Liver (tissue), 8 donors: ENCODE measurements at regions not wholly inside any gene's neighbourhood (a gene's known extent, or its start where the extent isn't known, plus 50 kb on each side); places are given as distances from the start of the nearest gene placed in this dataset.

Experiments
- DNase-seq: peaks from one replicate; pipeline ENCODE4 v3.0.0-alpha.2; 2017; ENCODE audit warnings: low spot score
- H3K27ac ChIP-seq, 2 donors: one replicate each; pipeline ENCODE4 v1.7.0; 2013; ENCODE audit warnings: inconsistent platforms in 2 of 2, low read length in 2 of 2, control low read depth in 1 of 2, low read depth in 1 of 2, mild to moderate bottlenecking in 1 of 2
- H3K27me3 ChIP-seq, 4 donors: one replicate each; pipeline versions ENCODE4 v1.6.1 to v1.7.0; 2013; ENCODE audit warnings: low read length in 3 of 4, inconsistent platforms in 1 of 4, mild to moderate bottlenecking in 1 of 4, moderate library complexity in 1 of 4; ENCODE audit not compliant: control insufficient read depth in 4 of 4, insufficient read depth in 4 of 4
- H3K36me3 ChIP-seq, 4 donors: one replicate each; pipeline versions ENCODE4 v1.6.1 to v1.7.0; 2013; ENCODE audit warnings: low read length in 3 of 4, mild to moderate bottlenecking in 3 of 4, low read depth in 1 of 4, moderate library complexity in 1 of 4; ENCODE audit not compliant: control insufficient read depth in 4 of 4, insufficient read depth in 3 of 4
- H3K4me1 ChIP-seq, 4 donors: one replicate each; pipeline versions ENCODE4 v1.6.1 to v1.7.0; 2013; ENCODE audit warnings: low read length in 3 of 4, mild to moderate bottlenecking in 3 of 4, moderate library complexity in 1 of 4; ENCODE audit not compliant: control insufficient read depth in 4 of 4, insufficient read depth in 4 of 4
- H3K4me3 ChIP-seq, 3 donors: one replicate each; pipeline versions ENCODE4 v1.6.1 to v1.7.0; 2013; ENCODE audit warnings: low read length in 3 of 3, control low read depth in 1 of 3, low read depth in 1 of 3, mild to moderate bottlenecking in 1 of 3
- H3K9ac ChIP-seq, 2 donors: one replicate each; pipeline ENCODE4 v1.7.0; 2013; ENCODE audit warnings: low read length in 2 of 2, mild to moderate bottlenecking in 2 of 2, moderate library complexity in 2 of 2, control low read depth in 1 of 2, low read depth in 1 of 2
- H3K9me3 ChIP-seq, 4 donors: one replicate each; pipeline versions ENCODE4 v1.6.1 to v1.7.0; 2013; ENCODE audit warnings: low read length in 3 of 4; ENCODE audit not compliant: control insufficient read depth in 4 of 4
- CTCF ChIP-seq: fragments of 150-350 bp; IDR thresholded peaks from 2 replicates; pipeline ENCODE4 v1.5.1; 2017; ENCODE audit warnings: improper control_type of control experiment, low read depth, low read length; ENCODE audit not compliant: missing input control
- EGR1 ChIP-seq, 2 donors: IDR thresholded peaks; 2 replicates each; pipeline ENCODE4 v1.6.1; 2016 to 2018; ENCODE audit warnings: antibody characterized with exemption in 2 of 2, low read depth in 2 of 2
- FOXA1 ChIP-seq: IDR thresholded peaks from 2 replicates; pipeline ENCODE4 v1.6.1; 2016; ENCODE audit warnings: antibody characterized with exemption
- FOXA2 ChIP-seq: IDR thresholded peaks from 2 replicates; pipeline ENCODE4 v1.6.1; 2016; ENCODE audit warnings: antibody characterized with exemption
- GABPA ChIP-seq, 2 donors: IDR thresholded peaks in 1 of 2; conservative IDR thresholded peaks in 1 of 2; 2 replicates each; pipeline ENCODE4 v1.6.1; 2016; ENCODE audit warnings: antibody characterized with exemption in 2 of 2, mild to moderate bottlenecking in 1 of 2, moderate library complexity in 1 of 2
- HNF4A ChIP-seq, 2 donors: conservative IDR thresholded peaks; 2 replicates each; pipeline ENCODE4 v1.6.1; 2016; ENCODE audit warnings: antibody characterized with exemption in 2 of 2, mild to moderate bottlenecking in 2 of 2
- HNF4G ChIP-seq: IDR thresholded peaks from 2 replicates; pipeline ENCODE4 v1.6.1; 2016; ENCODE audit warnings: antibody characterized with exemption
- NR2F2 ChIP-seq: IDR thresholded peaks from 2 replicates; pipeline ENCODE4 v1.6.1; 2016; ENCODE audit warnings: antibody characterized with exemption
- RAD21 ChIP-seq, 2 donors: IDR thresholded peaks; 2 replicates each; pipeline ENCODE4 v1.6.1; 2016; ENCODE audit warnings: antibody characterized with exemption in 2 of 2, mild to moderate bottlenecking in 2 of 2
- REST ChIP-seq: IDR thresholded peaks from 2 replicates; pipeline ENCODE4 v1.6.1; 2016; ENCODE audit warnings: antibody characterized with exemption, mild to moderate bottlenecking
- RXRA ChIP-seq, 2 donors: IDR thresholded peaks; 2 replicates each; pipeline ENCODE4 v1.6.1; 2017 to 2018; ENCODE audit warnings: antibody characterized with exemption in 2 of 2, mild to moderate bottlenecking in 1 of 2
- SP1 ChIP-seq: IDR thresholded peaks from 2 replicates; pipeline ENCODE4 v1.6.1; 2018; ENCODE audit warnings: antibody characterized with exemption, mild to moderate bottlenecking
- TAF1 ChIP-seq: conservative IDR thresholded peaks from 2 replicates; pipeline ENCODE4 v1.6.1; 2016; ENCODE audit warnings: antibody characterized with exemption, mild to moderate bottlenecking
- YY1 ChIP-seq: IDR thresholded peaks from 2 replicates; pipeline ENCODE4 v1.6.1; 2016; ENCODE audit warnings: antibody characterized with exemption, mild to moderate bottlenecking
- ZBTB33 ChIP-seq: IDR thresholded peaks from 2 replicates; pipeline ENCODE4 v1.6.1; 2016; ENCODE audit warnings: antibody characterized with exemption
- WGBS: extraction: QIAGEN DNeasy Blood & Tissue Kit; methylation state at CpG from one replicate; pipeline ENCODE4 v1.1.7; 2013; 5-methylcytosine and 5-hydroxymethylcytosine counted together
- donor health status: healthy.
- donor health status: healthy.
- donor health status: healthy.
- donor health status: healthy.
- donor health status: healthy.

GRCh38 chr2:242034138-242034537, 164.6 kb downstream of the RTP5 start (continued):
- no peak for TF ChIP-seq CTCF
- no peak for TF ChIP-seq EGR1 (IDR thresholded peaks at IDR 0.05; ENCODE audit: low read depth in 2 of 2)

GRCh38 chr2:242034996-242035814, 165.7 kb downstream of the RTP5 start:
- Histone ChIP-seq H3K4me1 (peaks cover 9 to 19% (median 11%) of the 10 kb centered on the region in 4 donors), H3K27ac (no peak overlapping the region), H3K9me3 (no peaks in the 10 kb centered on the region), H3K27me3 (no peaks in the 10 kb centered on the region), H3K36me3 (no peaks in the 10 kb centered on the region), H3K4me3 (no peak overlapping the region), H3K9ac (no peak overlapping the region)
- TF ChIP-seq NR2F2: no peak
- no peak for TF ChIP-seq HNF4G
- TF ChIP-seq FOXA2: no peak
- no peak for TF ChIP-seq RXRA (IDR thresholded peaks at IDR 0.05)
- TF ChIP-seq SP1: no peak
- 93% methylated on average over 37 of the region's 37 CpGs for WGBS
- DNase-seq: no peak

GRCh38 chr2:242035858-242036652, 166.5 kb downstream of the RTP5 start:
- no peak for DNase-seq
- no peak overlapping the region for H3K27ac ChIP-seq
- H3K27me3 ChIP-seq: no peaks in the 10 kb centered on the region
- H3K36me3 ChIP-seq: no peaks in the 10 kb centered on the region
- H3K4me1 ChIP-seq: peaks cover 9 to 17% (median 11%) of the 10 kb centered on the region in 4 donors
- WGBS: 92% methylated on average over 17 of the region's 17 CpGs
- TF ChIP-seq RAD21 (IDR thresholded peaks at IDR 0.05): no peak
- TF ChIP-seq RXRA (IDR thresholded peaks at IDR 0.05): no peak
- TF ChIP-seq ZBTB33: no peak
- TF ChIP-seq YY1: no peak
- no peak for TF ChIP-seq GABPA (IDR thresholded peaks at IDR 0.05 in 1 of 2, conservative IDR thresholded peaks at IDR 0.05 in 1 of 2)
- no peak for TF ChIP-seq TAF1
- TF ChIP-seq FOXA1: no peak
- no peak for TF ChIP-seq CTCF
- no peak for TF ChIP-seq FOXA2
- no peak for TF ChIP-seq HNF4A (conservative IDR thresholded peaks at IDR 0.05)
- no peak for TF ChIP-seq NR2F2
- no peak for TF ChIP-seq REST
- no peak for TF ChIP-seq HNF4G
- no peak overlapping the region for H3K9ac ChIP-seq
- H3K4me3 ChIP-seq: no peak overlapping the region
- no peaks in the 10 kb centered on the region for H3K9me3 ChIP-seq
